ENCODE measurements at regions not wholly inside any gene's neighbourhood (a gene's known extent, or its start where the extent isn't known, plus 50 kb on each side); places are given as distances from the start of the nearest gene placed in this dataset.
"Not testable (repeated sequence)": the region's sequence is repeated elsewhere in the genome, so short reads cannot be mapped to it uniquely, and the experiment has no call there.

- no peak for TF ChIP-seq ZNF775 (CRISPR knock-in tag; IDR thresholded peaks at IDR 0.05; ENCODE audit: borderline replicate concordance)
Measured at GRCh38 chr3:197615430-197615829, 59.7 kb upstream of the BDH1 start (continued).

- CTCF ChIA-PET (ENCODE audit: low intra/inter-chr PET ratio, low total read pairs); FAIRE-seq: not testable (repeated sequence)
- in situ Hi-C loops (cut with HindIII; ENCODE audit: extremely low pct_ligation_motif_present, low pct_unique_long_range_greater_than_20kb), result loop anchor here (10.0 kb wide), 1 partner anchor 61 kb away; no protein-coding TSS in a partner anchor
Measured at GRCh38 chr3:197614134-197614533, 58.4 kb upstream of the BDH1 start.

GRCh38 chr3:197613199-197613598, 57.4 kb upstream of the BDH1 start:
- no TSS peak for BruUV-seq (replicated peaks)
- in situ Hi-C loops (cut with HindIII; ENCODE audit: extremely low pct_ligation_motif_present, low pct_unique_long_range_greater_than_20kb), result loop anchor here (10.0 kb wide), 1 partner anchor 62 kb away; no protein-coding TSS in a partner anchor
- H3K36me3 ChIP-seq (replicated peaks in 1 of 2; ENCODE audit: control insufficient read depth in 1 of 2, insufficient read depth in 2 of 2, low read length in 2 of 2), result peaks cover 9 to 61% of the 10 kb centered on the region in 2 experiments; a peak in 4 of 5 replicates
- H3K27ac ChIP-seq (ENCODE audit: extremely low read length, insufficient read depth, low read length), result no peak overlapping the region
- no peaks in the 10 kb centered on the region for H3K4me1 ChIP-seq (ENCODE audit: insufficient read depth, low read length)
- POLR2A ChIA-PET, result no interaction called here
- no peaks in the 10 kb centered on the region for H3K27me3 ChIP-seq (ENCODE audit: control insufficient read depth in 1 of 2, insufficient read depth in 2 of 2, low read length in 2 of 2)
- no peak overlapping the region for H3K9ac ChIP-seq (ENCODE audit: insufficient read depth, low read depth, low read length)
- ATAC-seq (no peak), DNase-seq (ENCODE audit: low spot score) (no peak), FAIRE-seq (no peak)
- H3K9me3 ChIP-seq (ENCODE audit: low read length), result no peaks in the 10 kb centered on the region
- intact Hi-C loops (cut with micrococcal nuclease; ENCODE audit: unreplicated experiment), result no loop called here
- CTCF ChIA-PET (ENCODE audit: low intra/inter-chr PET ratio, low total read pairs), result no interaction called here
- no peak overlapping the region for H3K4me3 ChIP-seq (replicated peaks in 1 of 3; ENCODE audit: insufficient read depth in 1 of 3, low read depth in 2 of 3, low read length in 3 of 3)
- 97% methylated on average over 6 of the region's 6 CpGs for WGBS (ENCODE audit: low lambda C conversion rate)
- H4K20me1 ChIP-seq (ENCODE audit: insufficient read depth, low read length), result no peaks in the 10 kb centered on the region
- H3K4me2 ChIP-seq (ENCODE audit: low read depth, low read length), result no peak overlapping the region
- peaks cover 2% of the 10 kb centered on the region for H3K79me2 ChIP-seq (ENCODE audit: insufficient read depth, low read length)
- no peak overlapping the region for H2AFZ ChIP-seq (ENCODE audit: low read length)
- TF ChIP-seq AFF4 (CRISPR knock-in tag; IDR thresholded peaks at IDR 0.05) (no peak), ZNF513 (CRISPR knock-in tag; conservative IDR thresholded peaks at IDR 0.05) (no peak), HOXA5 (CRISPR knock-in tag; IDR thresholded peaks at IDR 0.05) (no peak), KDM2A (CRISPR knock-in tag; IDR thresholded peaks at IDR 0.05; ENCODE audit: borderline replicate concordance, low read depth) (no peak), NFE2L2 (IDR thresholded peaks at IDR 0.05; ENCODE audit: low read length) (no peak), ZMAT5 (CRISPR knock-in tag; IDR thresholded peaks at IDR 0.05; ENCODE audit: borderline replicate concordance, low read depth) (no peak), ZNF468 (CRISPR knock-in tag; IDR thresholded peaks at IDR 0.05) (no peak)

More at GRCh38 chr3:197614134-197614533, 58.4 kb upstream of the BDH1 start:
- H3K4me2 ChIP-seq (ENCODE audit: low read depth, low read length); intact Hi-C loops (cut with micrococcal nuclease; ENCODE audit: unreplicated experiment); H3K79me2 ChIP-seq (ENCODE audit: insufficient read depth, low read length); H3K9me3 ChIP-seq (ENCODE audit: low read length); H3K27me3 ChIP-seq (ENCODE audit: control insufficient read depth in 1 of 2, insufficient read depth in 2 of 2, low read length in 2 of 2); H2AFZ ChIP-seq (ENCODE audit: low read length); H3K4me1 ChIP-seq (ENCODE audit: insufficient read depth, low read length); H3K27ac ChIP-seq (ENCODE audit: extremely low read length, insufficient read depth, low read length); BruUV-seq (replicated peaks); H4K20me1 ChIP-seq (ENCODE audit: insufficient read depth, low read length); POLR2A ChIA-PET; ATAC-seq; H3K4me3 ChIP-seq (replicated peaks in 1 of 3; ENCODE audit: insufficient read depth in 1 of 3, low read depth in 2 of 3, low read length in 3 of 3); H3K9ac ChIP-seq (ENCODE audit: insufficient read depth, low read depth, low read length); DNase-seq (ENCODE audit: low spot score): not testable (repeated sequence)
- peaks cover 7 to 55% of the 10 kb centered on the region in 2 experiments; a peak in 4 of 5 replicates for H3K36me3 ChIP-seq (replicated peaks in 1 of 2; ENCODE audit: control insufficient read depth in 1 of 2, insufficient read depth in 2 of 2, low read length in 2 of 2)
- WGBS (ENCODE audit: low lambda C conversion rate), result 95% methylated on average over 3 of the region's 3 CpGs
